Stimulated activated CD8-positive, alpha-beta memory T cell treated with anti-CD3 and anti-CD28 coated beads, Interleukin-12 subunit alpha, Interleukin-12 subunit beta, amount 100 ng/mL, for 4 hours (primary cell): ENCODE measurements at regions not wholly inside any gene's neighbourhood (a gene's known extent, or its start where the extent isn't known, plus 50 kb on each side); places are given as distances from the start of the nearest gene placed in this dataset.

Experiments used
- DNase-seq: peaks from one replicate; pipeline ENCODE4 v3.0.0-alpha.2; 2020; ENCODE audit warnings: low read depth

GRCh38 chr10:44435196-44435595, 50.3 kb upstream of the CXCL12 start:
- DNase-seq: no peak

- no peak for DNase-seq
These were observed 51.3 kb upstream of the CXCL12 start for GRCh38 chr10:44436240-44436639.

GRCh38 chr10:44437840-44438511, 53.1 kb upstream of the CXCL12 start:
- DNase-seq: no peak

GRCh38 chr10:44439239-44439957, 54.5 kb upstream of the CXCL12 start:
- DNase-seq: no peak

- no peak for DNase-seq
These were observed 55.0 kb upstream of the CXCL12 start for GRCh38 chr10:44439958-44440244.

- DNase-seq: no peak
These were observed 72.4 kb upstream of the CXCL12 start for GRCh38 chr10:44457259-44457658.

GRCh38 chr10:44458671-44459413, 73.9 kb upstream of the CXCL12 start:
- no peak for DNase-seq

- DNase-seq: no peak
These were observed 74.8 kb upstream of the CXCL12 start for GRCh38 chr10:44459671-44460070.

- no peak for DNase-seq
These were observed 75.5 kb upstream of the CXCL12 start for GRCh38 chr10:44460416-44460815.

- no peak for DNase-seq
These were observed 77.5 kb upstream of the CXCL12 start for GRCh38 chr10:44462338-44462914.

- DNase-seq: no peak
These were observed 78.7 kb upstream of the CXCL12 start for GRCh38 chr10:44463511-44464121.

- no peak for DNase-seq
These were observed 79.6 kb upstream of the CXCL12 start for GRCh38 chr10:44464503-44464902.

- DNase-seq: no peak
These were observed 80.7 kb upstream of the CXCL12 start for GRCh38 chr10:44465401-44466115.

GRCh38 chr10:44466236-44466635, 81.3 kb upstream of the CXCL12 start:
- DNase-seq: no peak

GRCh38 chr10:44467090-44467489, 82.2 kb upstream of the CXCL12 start:
- DNase-seq: no peak

GRCh38 chr10:44467900-44468299, 83.0 kb upstream of the CXCL12 start:
- no peak for DNase-seq

GRCh38 chr10:44468525-44468924, 83.6 kb upstream of the CXCL12 start:
- DNase-seq: no peak

GRCh38 chr10:44468965-44469364, 84.1 kb upstream of the CXCL12 start:
- no peak for DNase-seq

GRCh38 chr10:44470784-44471183, 85.9 kb upstream of the CXCL12 start:
- no peak for DNase-seq

- DNase-seq: no peak
These were observed 86.5 kb upstream of the CXCL12 start for GRCh38 chr10:44471410-44471809.

GRCh38 chr10:44473146-44473545, 88.2 kb upstream of the CXCL12 start:
- no peak for DNase-seq
